Left hindlimb (tissue), 1 donor: ENCODE measurements at regions not wholly inside any gene's neighbourhood (a gene's known extent, or its start where the extent isn't known, plus 50 kb on each side); places are given as distances from the start of the nearest gene placed in this dataset.
"Not testable (repeated sequence)": the region's sequence is repeated elsewhere in the genome, so short reads cannot be mapped to it uniquely, and the experiment has no call there.

ENCODE experiments used
- DNase-seq: peaks from one replicate; pipeline ENCODE4 v3.0.0-alpha.2; 2018

GRCh38 chr12:93223440-93224426 lies 154.0 kb upstream of the NUDT4 start:
- DNase-seq: no peak

GRCh38 chr12:93225094-93225493 lies 152.6 kb upstream of the NUDT4 start:
- no peak for DNase-seq

- no peak for DNase-seq
Observed at GRCh38 chr12:93226361-93226760, 151.4 kb upstream of the NUDT4 start.

GRCh38 chr12:93229494-93230325 lies 148.0 kb upstream of the NUDT4 start:
- no peak for DNase-seq

GRCh38 chr12:93230326-93230720 lies 147.4 kb upstream of the NUDT4 start:
- no peak for DNase-seq

- DNase-seq: no peak
Observed at GRCh38 chr12:93231938-93232337, 145.8 kb upstream of the NUDT4 start.

GRCh38 chr12:93234641-93235040 lies 143.1 kb upstream of the NUDT4 start:
- no peak for DNase-seq

- DNase-seq: no peak
Observed at GRCh38 chr12:93235881-93236280, 141.8 kb upstream of the NUDT4 start.

GRCh38 chr12:93237235-93237915 lies 140.3 kb upstream of the NUDT4 start:
- no peak for DNase-seq

- DNase-seq: not testable (repeated sequence)
Observed at GRCh38 chr12:93238512-93239262, 139.0 kb upstream of the NUDT4 start.

- not testable (repeated sequence) for DNase-seq
Observed at GRCh38 chr12:93239789-93240188, 137.9 kb upstream of the NUDT4 start.

- no peak for DNase-seq
Observed at GRCh38 chr12:93242154-93242972, 135.4 kb upstream of the NUDT4 start.

GRCh38 chr12:93243382-93243688 lies 134.4 kb upstream of the NUDT4 start:
- no peak for DNase-seq

GRCh38 chr12:93243689-93244513 lies 133.8 kb upstream of the NUDT4 start:
- DNase-seq: no peak

GRCh38 chr12:93244514-93245077 lies 133.1 kb upstream of the NUDT4 start:
- DNase-seq: no peak

GRCh38 chr12:93245543-93245942 lies 132.2 kb upstream of the NUDT4 start:
- DNase-seq: no peak

GRCh38 chr12:93247313-93247991 lies 130.3 kb upstream of the NUDT4 start:
- no peak for DNase-seq

- DNase-seq: no peak
Observed at GRCh38 chr12:93252221-93252620, 125.5 kb upstream of the NUDT4 start.

GRCh38 chr12:93254911-93255310 lies 122.8 kb upstream of the NUDT4 start:
- no peak for DNase-seq
